Ovary (tissue), 3 donors: ENCODE measurements at regions not wholly inside any gene's neighbourhood (a gene's known extent, or its start where the extent isn't known, plus 50 kb on each side); places are given as distances from the start of the nearest gene placed in this dataset.

Experiments used
- CTCF ChIP-seq, 3 donors: fragments of 450-650 bp in 2 of 3; fragments of 200-600 bp in 1 of 3; IDR thresholded peaks; one replicate each; pipeline versions ENCODE4 v1.5.1 to v1.8.0; 2016 to 2022; ENCODE audit warnings: antibody characterized with exemption in 3 of 3, mild to moderate bottlenecking in 1 of 3
- EP300 ChIP-seq: sonication (generic); formaldehyde crosslinking; IDR thresholded peaks from one replicate; pipeline ENCODE4 v1.6.1; 2017; ENCODE audit warnings: antibody characterized with exemption
- donor health status: DM: no; HTN: no; CAD: no.

- no peak for TF ChIP-seq EP300
- TF ChIP-seq CTCF (IDR thresholded peaks at IDR 0.05), result no peak
These were observed 232.0 kb upstream of the DCN start for GRCh38 chr12:91414636-91415035.
